GM18505 (cell line): ENCODE measurements at regions not wholly inside any gene's neighbourhood (a gene's known extent, or its start where the extent isn't known, plus 50 kb on each side); places are given as distances from the start of the nearest gene placed in this dataset.

Experiments used
- ATAC-seq: cut with Tn5 transposase; IDR thresholded peaks from one replicate; pipeline ENCODE4 v1.9.1; 2021; ENCODE audit not compliant: unreplicated experiment
- POLR2A ChIP-seq: IDR thresholded peaks from 4 replicates; pipeline ENCODE4 v1.6.1; 2011; ENCODE audit warnings: borderline replicate concordance; ENCODE audit not compliant: insufficient read depth, insufficient read length; ENCODE audit errors: extremely low read depth

DNA sequence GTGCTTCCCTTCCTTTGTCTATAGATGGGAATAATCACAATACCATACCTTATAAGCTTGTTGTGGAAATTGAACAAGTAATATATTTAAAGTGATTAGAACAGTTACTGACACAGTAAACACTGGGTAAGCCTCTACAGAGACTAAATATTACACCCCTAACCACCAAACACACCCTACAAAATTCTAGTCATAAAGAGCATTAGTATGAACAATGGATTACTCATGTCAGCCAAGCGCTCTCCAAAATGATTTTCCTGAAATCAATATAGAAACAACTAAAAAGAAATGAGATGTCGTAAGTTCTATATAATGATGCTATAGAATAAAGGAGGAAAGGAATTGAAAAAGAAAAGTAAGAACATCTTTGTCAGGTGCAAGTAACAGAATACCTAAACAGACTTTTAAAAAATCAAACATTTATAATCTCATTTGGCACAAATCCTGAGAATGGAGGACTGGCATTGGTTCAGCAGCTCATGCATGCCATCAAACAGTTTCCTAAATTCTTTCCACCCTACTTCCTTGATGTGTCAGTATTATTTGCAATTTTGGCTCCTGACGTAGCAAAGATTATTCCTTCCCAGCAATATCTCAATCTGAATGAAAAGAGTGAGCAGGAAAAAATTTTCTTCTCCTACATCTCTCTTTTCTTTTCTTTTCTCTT lies 118.0 kb downstream of the SINHCAF start:
- ATAC-seq, result no peak
- no peak for TF ChIP-seq POLR2A

DNA sequence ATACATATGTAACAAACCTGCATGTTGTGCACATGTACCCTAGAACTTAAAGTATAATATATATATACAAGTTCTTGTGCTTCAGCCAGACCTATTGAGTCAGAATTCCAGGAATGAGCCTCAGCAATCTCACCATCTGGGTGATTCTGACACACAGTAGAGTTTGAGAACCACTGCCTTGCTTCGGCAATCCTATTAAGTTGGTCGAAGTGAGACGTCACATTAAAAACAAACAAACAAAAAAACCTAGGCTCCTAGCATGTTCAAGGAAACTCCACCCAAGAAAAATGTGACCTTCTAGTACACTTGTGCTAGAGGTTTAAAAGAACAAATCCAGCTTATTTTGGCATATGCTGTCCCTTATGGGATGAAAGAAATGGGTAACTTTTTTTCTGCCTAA lies 115.8 kb downstream of the SINHCAF start:
- no peak for ATAC-seq
- TF ChIP-seq POLR2A, result no peak

DNA sequence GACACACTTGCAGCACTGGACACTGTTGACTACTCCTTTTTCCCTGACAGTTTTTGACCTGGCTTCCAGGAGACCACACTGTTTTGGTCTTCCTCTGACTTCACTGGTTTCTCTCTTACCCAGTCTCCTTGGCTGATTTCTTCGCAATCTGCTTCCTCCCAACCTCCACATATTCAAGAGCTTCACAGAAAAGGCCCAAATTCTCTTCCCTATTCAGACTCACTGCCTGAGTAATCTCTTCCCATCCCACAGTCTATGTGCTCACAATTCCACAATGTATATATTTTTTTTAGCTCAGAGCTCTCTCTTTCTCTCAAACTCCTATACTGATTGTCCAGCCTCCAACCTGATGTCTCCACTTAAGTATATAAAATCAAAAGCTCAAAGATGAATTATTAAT lies 115.4 kb downstream of the SINHCAF start:
- TF ChIP-seq POLR2A, result no peak
- ATAC-seq, result no peak

DNA sequence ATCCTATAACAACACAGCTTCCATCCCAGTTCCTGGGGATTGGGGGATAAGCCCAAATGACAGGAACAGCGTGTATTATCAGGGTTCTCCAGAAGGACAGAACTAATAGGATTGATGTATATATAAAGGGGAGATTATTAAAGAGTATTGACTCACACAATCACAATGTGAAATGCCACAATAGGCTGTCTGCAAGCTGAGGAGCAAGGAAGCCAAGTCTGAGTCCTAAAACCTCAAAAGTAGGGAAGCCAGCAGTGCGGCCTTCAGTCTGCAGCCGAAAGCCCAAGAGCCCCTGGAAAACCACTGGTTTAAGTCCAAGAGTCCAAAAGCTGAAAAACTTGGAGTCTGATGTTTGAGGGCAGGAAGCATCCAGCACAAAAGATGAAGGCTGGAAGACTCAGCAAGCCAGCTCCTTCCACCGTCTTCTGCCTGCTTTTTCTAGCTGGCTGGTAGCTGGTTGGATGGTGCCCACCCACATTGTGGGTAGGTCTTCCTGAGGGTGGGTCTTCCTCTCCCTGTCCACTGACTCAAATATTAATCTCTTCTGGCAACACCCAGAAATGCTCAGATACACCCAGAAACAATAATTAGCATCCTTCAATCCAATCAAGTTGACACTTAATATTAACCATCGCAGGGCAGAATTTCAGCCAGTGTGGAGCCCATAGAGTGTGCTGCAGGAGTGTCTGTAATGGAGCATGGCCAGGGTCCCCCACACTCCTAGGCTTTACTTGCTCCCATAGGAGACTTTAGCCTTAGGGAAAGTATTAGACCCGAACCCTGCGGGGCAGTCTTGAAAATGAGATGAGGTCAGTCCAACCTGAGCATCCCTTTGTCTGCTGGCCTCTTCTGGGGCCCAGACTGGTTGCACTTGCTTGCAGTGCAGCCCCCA lies 111.1 kb downstream of the SINHCAF start:
- no peak for ATAC-seq
- no peak for TF ChIP-seq POLR2A

DNA sequence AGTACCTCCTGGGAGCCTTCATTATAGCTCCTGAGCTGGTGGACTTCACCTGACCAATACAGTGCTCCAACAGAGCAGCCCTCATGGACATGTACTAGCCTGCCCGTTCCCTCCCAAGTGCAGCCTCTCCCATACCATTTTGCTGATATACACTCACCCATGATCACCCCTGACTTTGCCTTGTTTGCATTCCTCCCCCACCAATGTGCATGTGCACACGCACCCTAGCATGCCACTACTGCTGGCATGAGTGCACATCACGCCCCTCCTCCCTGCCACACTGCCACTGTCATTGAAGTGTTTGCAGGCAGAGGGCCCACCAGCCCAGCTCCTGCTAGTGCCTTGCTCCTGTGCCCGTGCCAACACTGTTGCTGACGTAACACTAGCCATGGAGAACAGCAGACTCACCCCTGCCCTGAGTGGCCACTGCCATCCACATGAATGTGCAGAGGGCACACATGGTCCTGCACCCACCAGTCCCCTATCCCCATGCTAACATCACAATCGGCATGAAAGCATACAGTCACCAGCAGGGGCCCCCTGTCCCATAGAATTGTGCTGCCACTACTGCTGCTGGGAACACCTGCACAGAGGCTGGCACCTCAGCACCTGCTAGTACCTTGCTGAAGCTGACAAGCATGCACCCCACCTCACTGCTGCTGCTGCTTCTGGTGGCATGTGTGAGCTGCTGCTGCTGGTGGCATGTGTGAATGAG lies 110.3 kb downstream of the SINHCAF start:
- no peak for TF ChIP-seq POLR2A
- no peak for ATAC-seq

DNA sequence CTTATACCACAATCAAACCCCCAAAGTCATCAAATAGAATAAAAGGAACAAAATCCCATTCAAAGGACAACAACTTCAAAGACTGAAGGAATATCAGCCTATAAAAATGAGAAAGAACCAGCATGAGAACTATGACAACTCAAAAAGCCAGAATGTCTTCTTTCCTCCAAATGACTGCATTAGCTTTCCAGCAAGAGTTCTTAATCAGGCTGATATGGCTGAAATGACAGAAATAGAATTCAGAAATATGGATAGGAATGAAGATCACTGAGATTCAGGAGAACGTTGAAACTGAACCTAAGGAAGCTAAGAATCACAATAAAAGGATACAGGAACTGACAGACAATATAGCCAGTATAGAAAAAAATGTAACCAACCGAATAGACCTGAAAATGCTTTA lies 109.5 kb downstream of the SINHCAF start:
- TF ChIP-seq POLR2A, result no peak
- ATAC-seq, result no peak

DNA sequence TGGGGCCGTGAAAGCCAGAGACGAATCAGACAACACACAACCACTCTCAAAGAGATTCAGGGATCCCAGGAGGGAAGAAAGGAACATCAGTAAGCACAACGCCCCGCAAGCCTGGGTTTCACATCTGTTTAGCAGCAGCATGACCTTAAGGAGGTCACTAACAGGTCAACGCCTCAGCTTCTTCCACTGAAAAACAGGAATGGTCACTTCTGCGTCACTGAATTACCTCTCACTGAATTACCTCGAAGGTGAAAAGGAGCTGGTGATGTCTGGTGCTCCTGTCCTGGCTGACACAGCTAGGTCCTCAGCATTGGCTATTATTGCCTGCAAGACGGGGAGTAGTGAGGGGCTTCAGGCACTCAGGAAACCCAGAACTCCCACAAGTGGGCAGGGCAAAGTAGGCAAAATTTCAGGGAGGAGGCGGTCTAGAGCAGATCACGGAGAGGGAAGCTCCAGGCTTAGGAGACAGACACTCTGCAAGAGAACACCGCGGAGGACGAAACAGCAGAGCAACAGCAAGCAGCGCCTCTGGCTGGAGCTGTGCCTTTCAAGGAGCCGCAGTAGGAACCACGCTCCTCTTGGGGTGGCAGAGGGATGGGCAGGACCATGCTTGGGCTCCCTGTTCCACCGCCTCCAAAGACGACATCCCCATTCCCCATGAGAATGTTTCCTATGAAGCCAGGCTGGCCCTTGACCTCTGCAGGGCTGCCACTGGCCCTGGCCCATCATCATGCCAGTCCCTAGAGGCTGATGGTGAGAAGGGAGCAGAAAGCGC lies 108.4 kb downstream of the SINHCAF start:
- no peak for TF ChIP-seq POLR2A

DNA sequence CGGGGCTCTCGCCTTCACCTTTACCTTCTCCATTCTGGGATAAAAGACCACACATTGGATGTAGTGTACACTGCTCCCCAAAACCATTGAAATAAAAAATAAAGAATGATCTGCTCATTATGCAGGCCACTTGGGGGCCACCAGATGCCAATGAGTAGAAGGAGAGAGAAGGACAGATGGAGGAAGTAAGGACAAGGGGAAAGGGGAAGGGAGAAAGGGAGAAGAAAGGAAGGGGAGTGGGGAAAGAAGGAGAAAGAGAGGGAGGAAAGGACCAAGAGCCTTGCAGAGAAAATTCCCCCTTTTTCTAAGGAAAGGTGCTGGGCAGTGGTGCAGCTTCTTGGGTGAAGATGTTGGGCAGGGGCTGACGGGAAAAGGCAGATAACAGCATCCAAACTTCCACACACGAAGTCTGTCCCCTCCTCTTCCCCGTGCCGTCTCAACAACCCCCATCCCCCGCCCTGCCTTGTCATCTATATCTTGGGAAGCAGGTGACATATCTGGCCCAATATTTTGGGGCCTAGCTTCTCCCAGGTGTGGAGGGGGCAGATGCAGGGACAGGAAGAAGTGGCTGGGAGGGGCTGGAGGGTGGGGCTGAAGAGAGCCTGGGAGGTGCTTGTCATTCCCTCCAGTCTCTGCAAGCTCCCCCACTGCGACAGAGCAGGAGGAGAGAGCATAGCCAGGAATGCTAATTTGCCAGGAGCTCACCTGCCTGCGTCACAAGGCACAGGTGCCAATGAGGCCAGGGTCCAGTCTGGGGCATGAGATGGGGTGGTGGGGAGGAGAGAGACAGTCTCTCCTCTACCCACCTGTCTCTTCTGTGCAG lies 107.5 kb downstream of the SINHCAF start:
- no peak for TF ChIP-seq POLR2A
- no peak for ATAC-seq

More for the DNA sequence above, 108.4 kb downstream of the SINHCAF start:
- ATAC-seq, result no peak

DNA sequence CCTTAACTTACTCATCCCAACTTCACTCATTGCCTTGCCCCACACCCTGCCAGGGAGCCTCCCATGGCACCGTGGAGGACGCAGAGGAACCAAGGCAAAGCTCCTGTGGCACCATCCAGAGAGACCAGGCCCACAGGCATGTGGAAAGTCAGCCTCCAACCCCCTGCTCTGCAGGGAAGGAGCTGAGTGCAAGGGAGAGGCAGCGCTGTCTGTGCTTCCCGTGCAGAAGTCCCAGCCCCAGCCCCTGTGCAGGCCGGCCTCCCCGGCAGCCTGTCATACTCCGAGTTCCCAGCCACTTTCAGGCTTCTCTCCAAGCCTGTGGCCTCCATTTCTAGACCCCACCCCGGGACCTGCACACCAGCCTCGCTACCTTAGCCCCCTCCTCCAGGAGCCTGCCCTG lies 106.4 kb downstream of the SINHCAF start:
- no peak for TF ChIP-seq POLR2A
- no peak for ATAC-seq

DNA sequence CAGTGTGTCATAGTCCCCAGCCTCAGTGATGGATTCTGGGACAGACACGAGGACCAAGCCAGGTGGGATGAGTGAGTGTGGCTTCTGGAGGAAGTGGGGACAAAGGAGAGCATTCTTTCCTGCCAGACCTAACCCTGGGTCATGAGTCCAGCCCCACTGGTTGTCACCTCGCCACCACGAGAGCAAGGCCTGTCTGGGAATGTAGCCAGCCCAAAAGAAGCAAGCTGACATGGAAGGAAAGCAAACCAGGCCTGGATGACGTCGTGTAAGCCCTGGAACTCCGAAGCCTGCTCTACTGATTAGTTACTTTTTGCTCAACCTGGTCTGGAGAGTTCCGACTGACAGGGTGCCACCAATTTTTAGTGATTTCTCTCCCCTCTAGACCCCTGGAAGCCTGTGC lies 105.9 kb downstream of the SINHCAF start:
- no peak for TF ChIP-seq POLR2A
- ATAC-seq, result no peak

DNA sequence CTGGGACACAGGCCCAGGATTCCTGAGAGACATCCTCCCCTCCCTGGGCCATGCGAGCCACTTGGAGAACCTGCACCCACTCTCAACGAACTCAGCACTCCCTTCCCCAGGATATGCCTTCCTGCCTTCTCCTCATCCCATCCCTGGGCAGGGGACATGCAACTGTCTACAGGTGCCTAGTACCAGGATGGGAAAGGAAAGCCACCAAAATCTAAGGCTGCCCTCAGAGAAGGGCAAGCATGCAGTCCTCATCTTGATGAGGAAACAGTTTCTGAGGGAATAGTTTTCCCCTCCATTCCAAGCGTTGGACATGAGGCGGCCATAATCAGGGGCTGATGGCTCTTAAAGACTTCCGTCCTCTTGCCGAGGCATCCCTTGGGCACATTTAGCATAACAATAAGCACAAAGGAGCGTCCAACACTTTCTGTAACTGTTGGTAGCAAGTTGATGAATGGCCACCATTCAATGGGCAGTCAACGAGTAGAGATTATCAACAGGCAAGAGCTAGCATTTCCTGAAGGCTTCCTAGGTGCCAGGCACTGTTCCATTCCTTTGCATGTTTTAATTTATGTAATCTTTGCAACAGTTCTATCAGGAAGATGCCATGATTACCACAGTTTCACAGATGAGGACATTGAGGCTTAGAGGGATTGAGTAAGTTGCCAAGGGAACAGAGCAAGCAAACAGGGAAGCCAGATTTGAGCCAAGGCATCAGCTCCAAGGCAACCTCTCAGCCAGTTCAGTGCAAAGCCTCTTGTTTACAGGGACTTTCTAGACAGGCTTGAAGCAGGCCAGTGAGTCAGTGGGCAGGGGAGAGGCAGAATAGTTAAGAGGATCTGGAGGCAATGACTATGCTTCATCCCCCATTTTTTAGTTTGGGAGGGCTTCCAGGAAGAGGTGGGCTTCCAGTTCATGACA lies 105.1 kb downstream of the SINHCAF start:
- TF ChIP-seq POLR2A, result no peak

More for the DNA sequence above, 105.1 kb downstream of the SINHCAF start:
- no peak for ATAC-seq
